Activated CD4-positive, alpha-beta T cell treated with anti-CD3 and anti-CD28 coated beads, Interleukin-2, amount 10 ng/mL, durations not matched to agents 7 days and 5 days (primary cell): ENCODE measurements at regions not wholly inside any gene's neighbourhood (a gene's known extent, or its start where the extent isn't known, plus 50 kb on each side); places are given as distances from the start of the nearest gene placed in this dataset.
"Not testable (repeated sequence)": the region's sequence is repeated elsewhere in the genome, so short reads cannot be mapped to it uniquely, and the experiment has no call there.

Source experiments
- CTCF ChIA-PET: fragments of 350-600 bp; sonication (Branson Sonifier 250); formaldehyde crosslinking; loops from one replicate; lab custom pipeline; 2021; ENCODE audit warnings: antibody characterized with exemption; lab: Charles Lee
- POLR2A ChIA-PET: fragments of 350-600 bp; sonication (Branson Sonifier 250); formaldehyde crosslinking; loops from one replicate; lab custom pipeline; 2021; ENCODE audit warnings: antibody characterized with exemption; lab: Charles Lee
- DNase-seq: peaks from one replicate; pipeline ENCODE4 v3.0.0-alpha.2; 2020
- H3K27ac Mint-ChIP-seq: one replicate; pipeline ENCODE4 v1.8.0; 2021; ENCODE audit warnings: mild to moderate bottlenecking, moderate library complexity, mixed read lengths
- H3K27me3 Mint-ChIP-seq: one replicate; pipeline ENCODE4 v1.8.0; 2021; ENCODE audit warnings: mixed read lengths
- H3K36me3 Mint-ChIP-seq: one replicate; pipeline ENCODE4 v1.8.0; 2021; ENCODE audit warnings: low read depth, mixed read lengths
- H3K4me1 Mint-ChIP-seq: one replicate; pipeline ENCODE4 v1.8.0; 2021; ENCODE audit warnings: mixed read lengths
- H3K4me3 Mint-ChIP-seq: one replicate; pipeline ENCODE4 v1.8.0; 2021; ENCODE audit warnings: mild to moderate bottlenecking, moderate library complexity, mixed read lengths
- H3K9me3 Mint-ChIP-seq: one replicate; pipeline ENCODE4 v1.8.0; 2021; ENCODE audit warnings: mixed read lengths

GRCh38 chr18:71105994-71106546 is 817.2 kb downstream of the SOCS6 start:
- Mint-ChIP-seq H3K36me3 (no peaks in the 10 kb centered on the region), H3K4me1 (no peaks in the 10 kb centered on the region), H3K27me3 (no peaks in the 10 kb centered on the region), H3K27ac (no peak overlapping the region), H3K9me3 (no peaks in the 10 kb centered on the region), H3K4me3 (no peak overlapping the region)
- ChIA-PET POLR2A (no interaction called here), CTCF (no interaction called here)
- DNase-seq, result no peak

GRCh38 chr18:71105078-71105819 is 816.4 kb downstream of the SOCS6 start:
- Mint-ChIP-seq H3K4me1 (no peaks in the 10 kb centered on the region), H3K36me3 (no peaks in the 10 kb centered on the region), H3K27me3 (no peaks in the 10 kb centered on the region), H3K27ac (no peak overlapping the region), H3K4me3 (no peak overlapping the region), H3K9me3 (no peaks in the 10 kb centered on the region)
- POLR2A ChIA-PET, result no interaction called here
- DNase-seq, result no peak
- CTCF ChIA-PET, result no interaction called here

- ChIA-PET CTCF (no interaction called here), POLR2A (no interaction called here)
- Mint-ChIP-seq H3K4me3 (no peak overlapping the region), H3K36me3 (no peaks in the 10 kb centered on the region), H3K9me3 (no peaks in the 10 kb centered on the region), H3K27ac (no peak overlapping the region), H3K27me3 (no peaks in the 10 kb centered on the region), H3K4me1 (no peaks in the 10 kb centered on the region)
- DNase-seq, result no peak
These were observed 790.8 kb downstream of the SOCS6 start for GRCh38 chr18:71079606-71080005.

- Mint-ChIP-seq H3K27me3 (no peaks in the 10 kb centered on the region), H3K36me3 (no peaks in the 10 kb centered on the region), H3K27ac (no peak overlapping the region), H3K4me1 (no peaks in the 10 kb centered on the region), H3K9me3 (no peaks in the 10 kb centered on the region), H3K4me3 (no peak overlapping the region)
- ChIA-PET POLR2A (no interaction called here), CTCF (no interaction called here)
- DNase-seq, result no peak
These were observed 788.6 kb downstream of the SOCS6 start for GRCh38 chr18:71077451-71077850.

- ChIA-PET POLR2A (no interaction called here), CTCF (no interaction called here)
- H3K27ac Mint-ChIP-seq, result no peak overlapping the region
- H3K4me1 Mint-ChIP-seq, result no peaks in the 10 kb centered on the region
- no peak for DNase-seq
- H3K9me3 Mint-ChIP-seq, result no peaks in the 10 kb centered on the region
- no peaks in the 10 kb centered on the region for H3K36me3 Mint-ChIP-seq
- H3K27me3 Mint-ChIP-seq, result no peaks in the 10 kb centered on the region
- H3K4me3 Mint-ChIP-seq, result no peak overlapping the region
These were observed 786.3 kb downstream of the SOCS6 start for GRCh38 chr18:71075147-71075546.

GRCh38 chr18:71068338-71068737 is 779.5 kb downstream of the SOCS6 start:
- no peaks in the 10 kb centered on the region for H3K36me3 Mint-ChIP-seq
- H3K9me3 Mint-ChIP-seq, result no peaks in the 10 kb centered on the region
- H3K4me3 Mint-ChIP-seq, result no peak overlapping the region
- ChIA-PET POLR2A (no interaction called here), CTCF (no interaction called here)
- H3K4me1 Mint-ChIP-seq, result no peaks in the 10 kb centered on the region
- no peaks in the 10 kb centered on the region for H3K27me3 Mint-ChIP-seq
- no peak for DNase-seq
- no peak overlapping the region for H3K27ac Mint-ChIP-seq

GRCh38 chr18:71049893-71050292 is 761.0 kb downstream of the SOCS6 start:
- no peaks in the 10 kb centered on the region for H3K4me1 Mint-ChIP-seq
- CTCF ChIA-PET, result interaction anchor here (0.6 kb wide), 1 partner anchor 909 kb away, joined by 4 read pairs; no protein-coding TSS in a partner anchor
- POLR2A ChIA-PET, result no interaction called here
- no peaks in the 10 kb centered on the region for H3K36me3 Mint-ChIP-seq
- no peaks in the 10 kb centered on the region for H3K9me3 Mint-ChIP-seq
- H3K27ac Mint-ChIP-seq, result no peak overlapping the region
- DNase-seq, result no peak
- no peak overlapping the region for H3K4me3 Mint-ChIP-seq
- H3K27me3 Mint-ChIP-seq, result no peaks in the 10 kb centered on the region

- CTCF ChIA-PET, result no interaction called here
- H3K27me3 Mint-ChIP-seq, result no peaks in the 10 kb centered on the region
- no peaks in the 10 kb centered on the region for H3K4me1 Mint-ChIP-seq
- POLR2A ChIA-PET, result no interaction called here
- no peaks in the 10 kb centered on the region for H3K36me3 Mint-ChIP-seq
- H3K4me3 Mint-ChIP-seq, result no peak overlapping the region
- no peaks in the 10 kb centered on the region for H3K9me3 Mint-ChIP-seq
- H3K27ac Mint-ChIP-seq, result no peak overlapping the region
- DNase-seq, result no peak
These were observed 759.0 kb downstream of the SOCS6 start for GRCh38 chr18:71047882-71048281.

GRCh38 chr18:71045331-71046065 is 756.7 kb downstream of the SOCS6 start:
- Mint-ChIP-seq H3K4me3 (no peak overlapping the region), H3K27ac (no peak overlapping the region), H3K4me1 (no peaks in the 10 kb centered on the region), H3K36me3 (no peaks in the 10 kb centered on the region), H3K27me3 (no peaks in the 10 kb centered on the region), H3K9me3 (no peaks in the 10 kb centered on the region)
- CTCF ChIA-PET, result no interaction called here
- no peak for DNase-seq
- POLR2A ChIA-PET, result no interaction called here

GRCh38 chr18:71040161-71040560 is 751.3 kb downstream of the SOCS6 start:
- no peaks in the 10 kb centered on the region for H3K27me3 Mint-ChIP-seq
- H3K27ac Mint-ChIP-seq, result no peak overlapping the region
- no peaks in the 10 kb centered on the region for H3K4me1 Mint-ChIP-seq
- H3K36me3 Mint-ChIP-seq, result no peaks in the 10 kb centered on the region
- POLR2A ChIA-PET, result no interaction called here
- DNase-seq, result no peak
- peaks cover 2% of the 10 kb centered on the region for H3K9me3 Mint-ChIP-seq
- CTCF ChIA-PET, result no interaction called here
- H3K4me3 Mint-ChIP-seq, result no peak overlapping the region

- CTCF ChIA-PET, result no interaction called here
- POLR2A ChIA-PET, result no interaction called here
- peaks cover 2% of the 10 kb centered on the region for H3K9me3 Mint-ChIP-seq
- no peaks in the 10 kb centered on the region for H3K27me3 Mint-ChIP-seq
- no peak overlapping the region for H3K4me3 Mint-ChIP-seq
- H3K36me3 Mint-ChIP-seq, result no peaks in the 10 kb centered on the region
- no peak for DNase-seq
- no peak overlapping the region for H3K27ac Mint-ChIP-seq
- H3K4me1 Mint-ChIP-seq, result no peaks in the 10 kb centered on the region
These were observed 749.4 kb downstream of the SOCS6 start for GRCh38 chr18:71038196-71038595.

GRCh38 chr18:71036783-71037182 is 747.9 kb downstream of the SOCS6 start:
- ChIA-PET POLR2A (no interaction called here), CTCF (no interaction called here)
- H3K4me1 Mint-ChIP-seq, result no peaks in the 10 kb centered on the region

GRCh38 chr18:71031296-71032191 is 742.7 kb downstream of the SOCS6 start:
- H3K27me3 Mint-ChIP-seq, CTCF ChIA-PET, H3K4me1 Mint-ChIP-seq, DNase-seq, H3K36me3 Mint-ChIP-seq, POLR2A ChIA-PET, H3K27ac Mint-ChIP-seq, H3K4me3 Mint-ChIP-seq: not testable (repeated sequence)
- peaks cover 18% of the 10 kb centered on the region for H3K9me3 Mint-ChIP-seq

More at GRCh38 chr18:71036783-71037182, 747.9 kb downstream of the SOCS6 start:
- Mint-ChIP-seq H3K27ac (no peak overlapping the region), H3K27me3 (no peaks in the 10 kb centered on the region), H3K9me3 (peaks cover 2% of the 10 kb centered on the region), H3K36me3 (no peaks in the 10 kb centered on the region), H3K4me3 (no peak overlapping the region)
- DNase-seq, result no peak
